Astrocyte of the spinal cord (primary cell): ENCODE measurements at regions not wholly inside any gene's neighbourhood (a gene's known extent, or its start where the extent isn't known, plus 50 kb on each side); places are given as distances from the start of the nearest gene placed in this dataset.

Experiments
- DNase-seq: peaks from one replicate; pipeline ENCODE4 v3.0.0; 2011; ENCODE audit warnings: low read depth, low spot score
- H3K4me3 ChIP-seq: 2 replicates; pipeline ENCODE4 v1.5.1; 2011; ENCODE audit warnings: low read depth, mild to moderate bottlenecking, low read length, moderate library complexity
- CTCF ChIP-seq: IDR thresholded peaks from 2 replicates; pipeline ENCODE4 v1.5.1; 2012; ENCODE audit warnings: low read depth, mild to moderate bottlenecking, low read length, inconsistent platforms
- in situ Hi-C: cut with HindIII; loops from 2 replicates; pipeline ENCODE4 v1.10.0; 2017; ENCODE audit warnings: low sequenced_read_pairs

GRCh38 chr9:89744255-89744648 is 139.4 kb downstream of the GADD45G start:
- no peak for TF ChIP-seq CTCF
- no peak overlapping the region for H3K4me3 ChIP-seq
- in situ Hi-C loops: no loop called here
- DNase-seq: no peak

- H3K4me3 ChIP-seq: no peak overlapping the region
- no peak for TF ChIP-seq CTCF
- no peak for DNase-seq
- in situ Hi-C loops: no loop called here
Observed at GRCh38 chr9:89744730-89745129, 139.9 kb downstream of the GADD45G start.

- no peak overlapping the region for H3K4me3 ChIP-seq
- in situ Hi-C loops: no loop called here
- DNase-seq: no peak
- TF ChIP-seq CTCF: no peak
Observed at GRCh38 chr9:89745601-89746376, 141.0 kb downstream of the GADD45G start.

DNA sequence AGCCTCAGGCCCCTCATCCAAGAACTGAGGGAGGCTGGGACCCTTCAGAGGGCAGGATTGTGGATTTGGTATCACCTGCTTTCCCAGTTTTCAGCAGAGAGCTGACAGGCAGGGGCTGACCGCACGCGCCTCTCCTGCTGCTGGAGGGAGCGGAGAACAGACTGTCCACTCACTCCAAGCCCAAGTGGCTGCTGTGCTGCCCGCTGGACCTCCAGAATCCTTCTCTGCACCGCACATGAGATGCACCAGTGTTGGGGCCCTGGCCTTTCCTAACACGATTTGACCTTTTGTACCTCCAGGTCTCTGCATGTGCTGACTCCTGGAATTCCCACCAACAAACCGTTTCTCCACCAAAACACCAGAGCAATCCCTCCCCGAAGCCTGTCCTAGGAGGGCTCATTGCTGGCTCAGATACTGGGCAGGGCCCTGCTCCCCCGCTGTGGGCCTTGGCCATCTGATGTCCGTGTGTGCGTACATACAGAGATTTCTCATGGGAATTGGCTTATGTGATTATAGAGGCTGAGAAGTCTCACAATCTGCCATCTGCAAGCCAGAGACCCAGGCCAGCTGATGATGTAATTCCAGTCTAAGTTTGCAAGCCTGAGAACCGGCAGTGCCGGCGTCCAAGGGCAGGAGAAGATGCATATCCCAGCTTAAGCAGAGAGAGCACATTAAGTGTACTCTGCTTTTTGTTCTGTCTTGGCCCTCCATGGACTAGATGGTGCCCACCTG is 141.7 kb downstream of the GADD45G start:
- TF ChIP-seq CTCF: no peak
- peak; percentile 23 for DNase-seq
- H3K4me3 ChIP-seq: no peak overlapping the region
- in situ Hi-C loops: no loop called here

GRCh38 chr9:89747596-89747995 is 142.8 kb downstream of the GADD45G start:
- no peak for TF ChIP-seq CTCF
- in situ Hi-C loops: no loop called here
- no peak overlapping the region for H3K4me3 ChIP-seq
- no peak for DNase-seq

GRCh38 chr9:89748021-89748670 is 143.3 kb downstream of the GADD45G start:
- H3K4me3 ChIP-seq: no peak overlapping the region
- in situ Hi-C loops: no loop called here
- DNase-seq: no peak
- no peak for TF ChIP-seq CTCF
